BE2C (cell line): ENCODE measurements at regions not wholly inside any gene's neighbourhood (a gene's known extent, or its start where the extent isn't known, plus 50 kb on each side); places are given as distances from the start of the nearest gene placed in this dataset.

Experiments used
- DNase-seq: peaks from one replicate; pipeline ENCODE4 v3.0.0-alpha.2; 2020
- H3K27me3 ChIP-seq: fragments of 250-450 bp; sonication (Bioruptor Pico); 2 replicates; pipeline ENCODE4 v1.5.1; 2020; ENCODE audit warnings: mild to moderate bottlenecking
- H3K36me3 ChIP-seq: fragments of 250-450 bp; sonication (Bioruptor Pico); 2 replicates; pipeline ENCODE4 v1.5.1; 2020; ENCODE audit warnings: mild to moderate bottlenecking
- H3K4me1 ChIP-seq: fragments of 250-450 bp; sonication (Bioruptor Pico); 2 replicates; pipeline ENCODE4 v1.5.1; 2020
- H3K4me3 ChIP-seq: 2 replicates; pipeline ENCODE4 v1.5.1; 2011; ENCODE audit warnings: low read depth, low read length
- H3K9me3 ChIP-seq: fragments of 250-450 bp; sonication (Bioruptor Pico); 2 replicates; pipeline ENCODE4 v1.5.1; 2020
- TF ChIP-seq, protein P1 (sequence below): IDR thresholded peaks from 2 replicates; pipeline ENCODE4 v1.5.1; 2012; ENCODE audit warnings: mild to moderate bottlenecking, low read depth, low read length

DNA sequence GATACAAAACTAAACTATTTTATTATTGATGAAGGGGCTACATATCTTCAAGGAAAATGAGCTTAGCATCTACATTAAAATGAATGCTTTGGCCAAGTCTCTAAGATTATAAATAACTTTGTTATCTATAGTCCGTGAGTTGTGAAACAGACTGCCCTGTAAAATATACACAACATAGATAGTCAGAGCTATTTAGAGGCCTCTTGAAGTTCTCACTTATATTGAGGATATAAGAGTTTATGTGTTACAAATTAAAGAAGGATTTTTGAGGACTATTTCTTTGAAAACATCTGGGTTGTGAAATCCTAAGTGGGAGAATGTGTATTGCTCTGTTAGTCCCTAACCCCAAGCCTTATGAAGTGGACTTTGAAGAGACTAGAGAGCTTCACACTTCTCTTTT, 292.0 kb upstream of the CDH2 start:
- Histone ChIP-seq H3K9me3 (no peaks in the 10 kb centered on the region), H3K4me1 (no peaks in the 10 kb centered on the region), H3K4me3 (no peak overlapping the region), H3K36me3 (no peaks in the 10 kb centered on the region), H3K27me3 (no peaks in the 10 kb centered on the region)
- no peak for DNase-seq
- TF ChIP-seq, protein P1, sequence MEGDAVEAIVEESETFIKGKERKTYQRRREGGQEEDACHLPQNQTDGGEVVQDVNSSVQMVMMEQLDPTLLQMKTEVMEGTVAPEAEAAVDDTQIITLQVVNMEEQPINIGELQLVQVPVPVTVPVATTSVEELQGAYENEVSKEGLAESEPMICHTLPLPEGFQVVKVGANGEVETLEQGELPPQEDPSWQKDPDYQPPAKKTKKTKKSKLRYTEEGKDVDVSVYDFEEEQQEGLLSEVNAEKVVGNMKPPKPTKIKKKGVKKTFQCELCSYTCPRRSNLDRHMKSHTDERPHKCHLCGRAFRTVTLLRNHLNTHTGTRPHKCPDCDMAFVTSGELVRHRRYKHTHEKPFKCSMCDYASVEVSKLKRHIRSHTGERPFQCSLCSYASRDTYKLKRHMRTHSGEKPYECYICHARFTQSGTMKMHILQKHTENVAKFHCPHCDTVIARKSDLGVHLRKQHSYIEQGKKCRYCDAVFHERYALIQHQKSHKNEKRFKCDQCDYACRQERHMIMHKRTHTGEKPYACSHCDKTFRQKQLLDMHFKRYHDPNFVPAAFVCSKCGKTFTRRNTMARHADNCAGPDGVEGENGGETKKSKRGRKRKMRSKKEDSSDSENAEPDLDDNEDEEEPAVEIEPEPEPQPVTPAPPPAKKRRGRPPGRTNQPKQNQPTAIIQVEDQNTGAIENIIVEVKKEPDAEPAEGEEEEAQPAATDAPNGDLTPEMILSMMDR: no peak

DNA sequence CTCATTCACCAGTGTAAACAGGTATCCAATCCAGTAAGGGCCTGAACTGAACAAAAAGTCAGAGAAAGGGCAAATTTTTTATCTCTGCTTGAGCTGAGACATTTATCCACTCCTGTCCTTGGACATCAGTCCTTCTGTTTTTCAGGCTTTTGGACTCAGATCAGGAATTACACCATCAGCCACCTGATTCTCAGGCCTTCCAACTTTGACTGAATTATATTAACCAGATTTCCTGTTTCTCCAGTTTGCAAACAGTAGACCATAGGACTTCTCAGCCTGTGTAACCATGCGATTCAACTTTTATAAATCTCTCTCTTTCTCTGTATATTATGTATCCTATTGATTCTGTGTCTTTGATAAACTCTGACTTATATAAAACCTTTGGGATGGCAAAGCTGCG, 289.3 kb upstream of the CDH2 start:
- Histone ChIP-seq H3K27me3 (no peaks in the 10 kb centered on the region), H3K9me3 (no peaks in the 10 kb centered on the region), H3K36me3 (no peaks in the 10 kb centered on the region), H3K4me1 (no peaks in the 10 kb centered on the region), H3K4me3 (no peak overlapping the region)
- TF ChIP-seq, protein P1: no peak
- no peak for DNase-seq

DNA sequence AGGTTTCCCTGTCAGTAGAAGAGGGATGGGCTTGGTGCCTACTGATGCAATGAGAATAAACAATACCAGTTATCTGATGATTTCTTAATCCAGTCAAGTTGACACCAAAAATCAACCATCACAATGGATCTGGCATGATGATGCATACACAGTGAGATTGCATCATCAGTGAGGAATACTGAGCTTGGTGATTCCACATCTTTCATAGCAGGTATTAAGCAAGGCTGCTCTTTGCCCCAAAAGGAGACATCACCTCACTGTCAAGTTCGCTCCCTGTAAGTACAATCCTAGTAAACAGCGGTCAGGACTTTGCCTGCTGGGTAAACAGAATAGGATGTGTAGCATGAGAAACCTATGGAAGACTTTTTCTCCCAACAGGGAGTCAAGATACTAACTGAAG, 282.7 kb upstream of the CDH2 start:
- no peak for DNase-seq
- TF ChIP-seq, protein P1: no peak
- Histone ChIP-seq H3K27me3 (no peaks in the 10 kb centered on the region), H3K4me1 (no peaks in the 10 kb centered on the region), H3K36me3 (no peaks in the 10 kb centered on the region), H3K9me3 (no peaks in the 10 kb centered on the region), H3K4me3 (no peak overlapping the region)

DNA sequence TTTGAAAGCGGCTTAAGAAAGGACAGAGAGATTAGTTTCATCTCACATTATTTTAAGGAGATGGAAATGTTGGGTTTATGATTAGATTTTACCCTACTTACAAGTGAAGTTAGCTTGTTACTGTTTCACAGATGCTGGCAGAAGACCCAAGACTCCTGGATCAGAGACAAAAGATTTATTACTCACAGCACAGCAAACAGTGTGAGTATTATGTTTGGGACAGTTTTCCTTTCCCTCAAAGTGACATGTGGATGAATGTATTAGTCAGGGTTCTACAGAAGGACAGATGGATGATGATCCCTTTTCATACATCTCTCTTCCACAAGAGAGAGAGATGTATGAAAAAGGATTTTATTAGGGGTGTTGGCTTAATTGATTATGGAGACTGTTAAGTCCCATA, 281.8 kb upstream of the CDH2 start:
- Histone ChIP-seq H3K9me3 (no peaks in the 10 kb centered on the region), H3K4me3 (no peak overlapping the region), H3K27me3 (no peaks in the 10 kb centered on the region), H3K36me3 (no peaks in the 10 kb centered on the region), H3K4me1 (no peaks in the 10 kb centered on the region)
- DNase-seq: no peak
- TF ChIP-seq, protein P1: no peak

DNA sequence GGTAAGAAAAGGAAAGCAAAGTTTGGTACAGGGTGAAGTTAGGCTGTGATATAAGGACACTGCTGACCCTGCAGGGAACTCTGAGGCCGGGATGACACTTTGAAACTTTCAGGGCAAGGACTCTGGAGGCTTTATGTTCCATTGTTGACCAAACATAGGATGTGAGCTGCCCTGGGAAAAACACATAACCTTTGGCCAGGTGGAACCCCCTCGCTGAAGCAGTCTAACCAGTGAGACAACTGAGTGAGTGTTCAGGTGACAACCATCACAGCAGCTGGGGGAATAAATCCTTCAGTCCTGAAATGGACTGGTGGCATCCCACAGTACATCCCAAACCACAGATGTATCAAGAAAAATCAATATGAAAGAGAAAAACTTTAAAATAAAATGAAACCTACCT, 280.9 kb upstream of the CDH2 start:
- TF ChIP-seq, protein P1: no peak
- Histone ChIP-seq H3K4me3 (no peak overlapping the region), H3K4me1 (no peaks in the 10 kb centered on the region), H3K9me3 (no peaks in the 10 kb centered on the region), H3K36me3 (no peaks in the 10 kb centered on the region), H3K27me3 (no peaks in the 10 kb centered on the region)
- no peak for DNase-seq

DNA sequence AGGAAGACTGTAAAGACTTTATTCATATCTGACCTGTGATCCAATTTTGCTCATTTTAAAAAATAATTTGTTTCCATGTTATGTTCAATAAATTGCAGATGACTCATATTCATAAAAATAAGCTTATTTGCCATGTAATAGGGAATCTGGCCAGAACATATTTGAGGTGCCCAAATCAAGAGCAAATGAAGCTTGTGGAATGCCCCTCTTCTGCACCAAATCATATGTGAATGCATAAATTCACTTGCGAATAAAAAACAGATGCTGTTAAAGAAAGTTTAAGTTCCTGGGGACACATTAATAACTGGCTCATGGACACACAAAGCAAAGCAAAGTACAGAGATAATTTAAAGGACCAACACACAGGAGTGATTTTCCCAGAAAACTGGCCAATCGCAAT, 279.0 kb upstream of the CDH2 start:
- H3K36me3 ChIP-seq: no peaks in the 10 kb centered on the region
- no peaks in the 10 kb centered on the region for H3K9me3 ChIP-seq
- H3K4me3 ChIP-seq: no peak overlapping the region
- TF ChIP-seq, protein P1: no peak
- DNase-seq: no peak
- no peaks in the 10 kb centered on the region for H3K27me3 ChIP-seq
- H3K4me1 ChIP-seq: no peaks in the 10 kb centered on the region
